NCI-H1694 (cell line): ENCODE measurements at regions not wholly inside any gene's neighbourhood (a gene's known extent, or its start where the extent isn't known, plus 50 kb on each side); places are given as distances from the start of the nearest gene placed in this dataset.

Experiments
- DNase-seq: peaks from one replicate; lab custom pipeline; 2025; lab: John Stamatoyannopoulos, UW

GRCh38 chr2:65532937-65533336 lies 100.5 kb upstream of the SPRED2 start:
- no peak for DNase-seq

- DNase-seq, result no peak
These were observed 99.9 kb upstream of the SPRED2 start for GRCh38 chr2:65532326-65532725.

- DNase-seq, result no peak
These were observed 98.3 kb upstream of the SPRED2 start for GRCh38 chr2:65530547-65531320.

DNA sequence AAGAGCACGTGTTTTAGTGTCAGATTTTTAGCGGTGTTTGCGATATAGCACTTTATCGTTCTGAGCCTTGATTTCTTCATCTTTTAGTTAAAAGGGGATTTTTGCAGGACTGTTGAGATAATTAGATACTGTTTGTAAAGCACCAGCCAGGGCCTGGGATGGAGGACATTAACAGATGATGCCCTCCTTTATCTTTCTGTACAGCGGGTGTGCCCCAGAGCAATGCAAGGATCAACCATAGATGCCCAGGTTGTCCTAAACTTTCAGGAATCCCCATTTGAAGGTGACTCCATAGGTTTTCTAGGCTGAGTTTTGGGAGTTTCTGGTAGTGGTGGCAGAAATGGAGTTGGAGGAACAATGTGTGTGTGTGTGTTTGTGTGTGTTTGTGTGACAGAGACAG lies 97.0 kb upstream of the SPRED2 start:
- DNase-seq, result no peak

- no peak for DNase-seq
These were observed 95.8 kb upstream of the SPRED2 start for GRCh38 chr2:65528241-65528574.

GRCh38 chr2:65527451-65528240 lies 95.2 kb upstream of the SPRED2 start:
- no peak for DNase-seq

DNA sequence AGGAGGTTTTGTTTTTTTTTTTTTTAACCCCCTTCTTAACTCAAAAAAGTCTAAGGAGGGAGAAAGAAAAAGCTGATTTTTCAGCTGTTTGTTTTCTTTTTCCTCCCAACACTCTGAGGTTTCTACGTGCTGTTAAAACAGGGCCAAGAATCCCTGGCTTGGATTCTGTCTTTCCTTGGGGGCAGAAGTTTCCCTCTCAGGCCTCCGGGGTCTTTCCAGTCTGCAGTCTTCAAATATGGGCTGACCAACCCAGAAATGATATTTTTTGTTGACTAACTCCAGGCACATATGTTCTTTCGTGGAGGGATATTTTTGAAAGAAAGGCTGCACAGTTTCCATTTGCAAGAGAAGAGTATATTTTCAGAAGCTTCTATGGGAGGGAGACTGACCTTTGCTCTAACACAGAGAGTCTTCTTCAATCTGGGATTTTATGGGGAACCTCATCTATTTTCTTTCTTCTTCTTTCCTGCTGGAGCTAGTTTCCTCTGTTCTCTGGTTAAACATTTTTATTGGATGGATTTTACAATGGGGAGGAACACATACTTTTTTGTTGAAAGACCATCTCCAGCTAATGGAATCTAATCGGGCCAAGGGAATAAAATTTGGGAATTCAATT lies 93.3 kb upstream of the SPRED2 start:
- DNase-seq, result no peak

GRCh38 chr2:65522922-65523321 lies 90.5 kb upstream of the SPRED2 start:
- DNase-seq, result no peak

GRCh38 chr2:65518751-65519150 lies 86.4 kb upstream of the SPRED2 start:
- no peak for DNase-seq

DNA sequence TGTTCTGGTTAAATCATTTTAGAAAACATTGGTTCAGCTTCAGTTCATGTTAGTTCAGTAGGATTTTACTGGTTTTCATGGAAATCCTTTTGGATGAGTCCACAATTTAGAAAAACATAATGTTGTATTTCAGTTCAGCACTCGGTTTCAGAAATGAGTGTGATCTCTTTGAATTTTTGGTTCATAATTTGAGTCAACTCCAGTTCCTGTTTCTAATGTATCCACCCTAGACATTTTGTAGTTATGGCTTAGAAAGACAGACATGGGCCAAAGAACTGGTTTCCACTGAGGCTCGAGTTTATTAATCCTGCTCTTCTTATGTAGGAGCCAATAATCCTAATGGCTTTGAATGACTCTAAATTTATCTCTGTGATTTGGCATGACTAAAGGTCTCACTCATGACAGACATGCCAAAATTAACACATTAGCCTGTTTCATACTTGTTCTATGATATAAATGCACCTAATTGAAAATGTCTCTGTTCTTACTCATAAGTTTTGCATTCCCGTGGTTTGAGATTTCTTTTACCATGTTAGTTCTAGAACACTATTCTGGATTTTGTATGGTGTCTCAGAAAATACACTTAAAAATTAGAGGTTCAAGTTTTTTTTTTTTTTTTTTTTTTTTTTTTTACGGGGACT lies 82.3 kb upstream of the SPRED2 start:
- no peak for DNase-seq

DNA sequence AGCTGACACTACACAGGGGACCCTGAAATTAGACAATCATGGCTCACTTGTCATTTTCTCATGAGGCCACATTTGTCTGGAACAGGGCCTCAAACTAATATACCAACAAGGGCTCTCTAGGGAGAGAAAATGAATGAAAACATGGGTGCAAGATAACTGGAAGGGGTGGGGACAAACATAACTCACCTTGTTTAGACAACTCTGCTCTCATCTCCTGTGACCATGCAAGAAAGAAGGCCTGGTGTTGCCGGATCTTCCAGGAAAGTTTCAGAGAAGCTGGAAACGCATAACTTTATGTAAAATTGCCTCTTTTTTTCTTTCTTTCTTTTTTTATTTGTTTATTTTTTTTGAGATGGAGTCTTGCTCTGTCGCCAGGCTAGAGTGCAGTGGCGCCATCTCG lies 80.4 kb upstream of the SPRED2 start:
- no peak for DNase-seq

DNA sequence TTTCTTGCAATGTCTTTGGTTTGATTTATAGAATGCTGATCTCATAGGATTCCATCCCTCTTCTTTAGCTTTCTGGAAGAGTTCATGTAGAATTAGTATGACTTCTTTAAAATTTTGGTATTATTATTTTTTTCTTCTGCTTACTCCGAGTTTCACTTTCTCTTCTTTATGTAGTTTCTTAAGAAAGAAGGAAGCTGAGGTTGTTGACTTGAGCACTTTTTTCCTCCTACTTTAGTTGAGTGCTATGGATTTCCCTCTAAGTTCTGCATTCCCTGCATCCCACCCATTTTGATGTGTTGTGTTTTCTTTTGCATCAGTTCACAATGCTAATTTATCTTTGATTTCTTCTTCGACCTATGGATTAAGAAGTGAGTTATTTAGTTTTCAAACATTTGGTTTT lies 78.9 kb upstream of the SPRED2 start:
- DNase-seq, result no peak

DNA sequence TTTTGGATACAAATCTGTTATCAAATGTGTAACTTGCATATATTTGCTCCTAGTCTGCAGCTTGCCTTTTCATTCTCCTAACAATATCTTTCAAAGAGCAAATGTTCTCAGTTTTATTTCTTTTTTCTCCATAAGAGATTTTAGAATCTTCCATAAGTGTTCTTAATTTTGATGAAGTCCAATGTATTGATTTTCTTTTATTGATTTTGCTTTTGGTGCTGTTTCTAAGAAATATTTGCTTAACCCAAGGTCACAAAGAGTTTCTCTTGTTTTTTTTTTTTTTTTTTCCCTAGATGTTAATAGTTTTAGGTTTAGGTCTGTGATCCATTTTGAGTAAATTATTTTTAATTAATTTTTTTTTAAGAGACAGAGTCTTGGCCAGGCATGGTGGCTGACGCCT lies 75.8 kb upstream of the SPRED2 start:
- no peak for DNase-seq

GRCh38 chr2:65507102-65508069 lies 75.0 kb upstream of the SPRED2 start:
- DNase-seq, result no peak

- DNase-seq, result no peak
These were observed 72.7 kb upstream of the SPRED2 start for GRCh38 chr2:65504814-65505697.

- no peak for DNase-seq
These were observed 71.8 kb upstream of the SPRED2 start for GRCh38 chr2:65504201-65504600.

DNA sequence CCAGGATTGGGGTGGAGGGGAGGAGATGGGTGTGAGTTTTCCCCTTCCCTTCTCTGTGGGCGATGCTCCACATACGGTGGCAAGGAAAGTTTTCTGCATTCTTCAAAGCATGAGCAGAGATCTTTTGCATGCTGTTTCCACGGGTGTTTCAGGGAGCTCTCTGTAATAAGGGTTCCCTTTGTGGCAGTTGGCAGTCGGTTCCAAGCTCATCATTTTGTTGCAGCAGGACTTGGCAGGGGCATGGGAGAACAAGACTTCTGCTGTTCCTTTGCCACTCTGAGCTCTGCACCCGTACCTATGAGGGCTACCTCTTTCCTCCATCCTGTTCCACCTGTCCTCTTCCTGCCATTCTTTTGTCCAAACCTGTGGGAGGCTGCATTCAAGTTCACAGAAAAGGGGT lies 71.3 kb upstream of the SPRED2 start:
- no peak for DNase-seq

DNA sequence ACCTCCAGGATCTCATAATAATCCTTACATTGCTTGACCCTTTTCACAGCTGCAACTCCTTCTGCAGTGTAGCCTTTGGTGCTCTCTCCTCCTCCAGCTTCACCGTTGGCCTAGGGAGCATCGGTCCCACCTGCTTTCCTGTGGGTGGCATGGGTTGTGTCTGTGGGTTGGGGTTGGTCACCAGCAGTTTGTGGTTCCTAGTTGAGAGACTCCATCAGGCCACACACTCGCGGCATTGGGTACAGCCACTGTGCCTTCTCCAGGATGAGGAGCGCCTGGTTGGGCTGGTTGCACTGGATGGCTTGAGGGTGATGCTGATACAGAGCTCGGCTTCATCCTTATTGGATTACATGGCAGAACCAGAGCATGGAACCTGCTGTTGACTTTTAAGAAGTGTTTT lies 69.4 kb upstream of the SPRED2 start:
- no peak for DNase-seq

- no peak for DNase-seq
These were observed 68.7 kb upstream of the SPRED2 start for GRCh38 chr2:65501074-65501473.

DNA sequence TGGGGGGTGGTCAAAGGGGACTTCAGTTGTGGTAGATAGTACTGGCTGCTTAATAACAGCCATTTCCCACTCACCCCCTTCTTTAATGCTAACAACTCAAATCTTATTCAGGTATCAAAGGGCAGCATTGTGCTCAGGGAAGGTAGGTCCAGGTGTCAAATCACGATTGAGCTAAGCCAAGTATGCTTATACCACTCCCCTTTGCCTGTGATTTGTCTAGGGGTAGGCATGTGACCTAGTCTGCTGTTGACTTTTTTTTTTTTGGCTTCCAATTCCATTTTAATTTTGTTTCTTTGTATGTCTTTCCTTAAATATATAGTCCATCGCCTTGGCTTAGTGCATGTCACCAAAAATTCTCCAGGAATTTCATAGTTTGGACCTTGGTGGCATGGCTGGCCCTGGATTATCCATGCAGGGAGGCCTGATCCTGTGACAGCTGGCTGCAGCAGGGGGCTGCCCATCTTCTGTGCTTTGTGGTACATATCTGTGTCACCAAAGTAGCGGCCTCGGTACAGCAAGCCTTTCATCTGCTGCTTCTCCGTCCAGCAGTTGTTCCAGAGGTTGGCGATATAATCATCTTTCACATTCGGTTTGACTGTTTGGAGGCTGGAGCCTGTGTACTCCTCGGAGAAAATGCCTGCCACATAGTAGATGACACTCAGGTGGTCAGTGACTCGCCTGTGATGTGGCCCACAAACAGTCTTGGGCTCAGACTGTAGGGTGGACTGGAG lies 68.1 kb upstream of the SPRED2 start:
- DNase-seq, result no peak
